ENCODE measurements at regions not wholly inside any gene's neighbourhood (a gene's known extent, or its start where the extent isn't known, plus 50 kb on each side); places are given as distances from the start of the nearest gene placed in this dataset.

DNA sequence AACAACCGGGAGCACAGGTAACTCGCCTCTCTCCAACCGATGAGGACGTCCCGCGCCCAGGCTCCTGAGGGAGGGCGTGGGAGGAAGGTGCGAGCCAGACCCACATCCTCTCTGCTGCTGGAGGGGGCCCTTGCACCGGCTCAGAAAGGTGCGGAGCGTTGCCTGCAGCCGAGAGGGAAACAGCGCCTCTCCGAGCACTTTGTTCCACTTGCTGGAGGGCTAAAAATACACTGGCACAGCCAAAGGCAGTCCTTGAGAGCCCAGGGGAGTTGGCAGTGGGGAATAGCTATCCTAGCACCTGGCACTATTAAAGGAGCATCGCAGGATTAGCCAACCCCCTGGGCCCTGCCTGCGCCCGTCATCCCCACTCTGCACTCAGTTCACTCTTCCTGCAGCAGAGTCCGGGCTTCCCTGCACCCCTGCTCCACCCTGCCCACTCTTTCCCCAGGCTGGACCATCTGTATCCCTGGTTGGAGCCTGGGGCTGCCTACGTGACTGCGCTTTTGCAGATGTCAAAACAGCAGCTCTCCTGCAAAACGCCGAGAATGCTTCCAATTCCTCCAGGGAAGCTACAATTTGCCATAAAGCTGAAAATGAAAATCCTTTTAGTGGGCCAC is 108.9 kb downstream of the SNX5 start (continued):
- peak; percentile 72; the same call in 1 of the 2 replicates for TF ChIP-seq ZFP91 (CRISPR knock-in tag; IDR thresholded peaks at IDR 0.05; ENCODE audit: borderline replicate concordance)
- TF ChIP-seq, protein P1, sequence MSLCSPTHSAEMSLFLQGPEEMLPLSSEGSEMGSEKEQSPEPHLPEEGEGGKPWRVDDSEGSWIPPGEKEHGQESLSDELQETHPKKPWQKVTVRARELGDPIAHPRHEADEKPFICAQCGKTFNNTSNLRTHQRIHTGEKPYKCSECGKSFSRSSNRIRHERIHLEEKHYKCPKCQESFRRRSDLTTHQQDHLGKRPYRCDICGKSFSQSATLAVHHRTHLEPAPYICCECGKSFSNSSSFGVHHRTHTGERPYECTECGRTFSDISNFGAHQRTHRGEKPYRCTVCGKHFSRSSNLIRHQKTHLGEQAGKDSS (CRISPR knock-in tag; IDR thresholded peaks at IDR 0.05; ENCODE audit: borderline replicate concordance, low read depth) = peak; percentile 7; the same call in 1 of the 2 replicates
- no peak for TF ChIP-seq SIN3A (IDR thresholded peaks at IDR 0.05; ENCODE audit: borderline replicate concordance, low read depth, low read length)
- TF ChIP-seq, protein P2, sequence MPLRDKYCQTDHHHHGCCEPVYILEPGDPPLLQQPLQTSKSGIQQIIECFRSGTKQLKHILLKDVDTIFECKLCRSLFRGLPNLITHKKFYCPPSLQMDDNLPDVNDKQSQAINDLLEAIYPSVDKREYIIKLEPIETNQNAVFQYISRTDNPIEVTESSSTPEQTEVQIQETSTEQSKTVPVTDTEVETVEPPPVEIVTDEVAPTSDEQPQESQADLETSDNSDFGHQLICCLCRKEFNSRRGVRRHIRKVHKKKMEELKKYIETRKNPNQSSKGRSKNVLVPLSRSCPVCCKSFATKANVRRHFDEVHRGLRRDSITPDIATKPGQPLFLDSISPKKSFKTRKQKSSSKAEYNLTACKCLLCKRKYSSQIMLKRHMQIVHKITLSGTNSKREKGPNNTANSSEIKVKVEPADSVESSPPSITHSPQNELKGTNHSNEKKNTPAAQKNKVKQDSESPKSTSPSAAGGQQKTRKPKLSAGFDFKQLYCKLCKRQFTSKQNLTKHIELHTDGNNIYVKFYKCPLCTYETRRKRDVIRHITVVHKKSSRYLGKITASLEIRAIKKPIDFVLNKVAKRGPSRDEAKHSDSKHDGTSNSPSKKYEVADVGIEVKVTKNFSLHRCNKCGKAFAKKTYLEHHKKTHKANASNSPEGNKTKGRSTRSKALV (CRISPR knock-in tag; IDR thresholded peaks at IDR 0.05) = peak; percentile 14; the same call in 1 of the 2 replicates
- TF ChIP-seq ZNF550 (CRISPR knock-in tag; IDR thresholded peaks at IDR 0.05; ENCODE audit: borderline replicate concordance) = peak; percentile 55; the same call in 1 of the 2 replicates
- no peak for TF ChIP-seq MTF2 (CRISPR knock-in tag; IDR thresholded peaks at IDR 0.05; ENCODE audit: borderline replicate concordance)
- no peak for TF ChIP-seq SKIL (CRISPR knock-in tag; IDR thresholded peaks at IDR 0.05; ENCODE audit: borderline replicate concordance)
- TF ChIP-seq ZNF839 (CRISPR knock-in tag; IDR thresholded peaks at IDR 0.05; ENCODE audit: borderline replicate concordance) = 0 out of 2 replicates have a peak, but pooled peaks have one; percentile 67
- TF ChIP-seq ZC3H4 (CRISPR knock-in tag; IDR thresholded peaks at IDR 0.05; ENCODE audit: borderline replicate concordance) = 0 out of 2 replicates have a peak, but pooled peaks have one; percentile 9
- TF ChIP-seq STAG1 (CRISPR knock-in tag; IDR thresholded peaks at IDR 0.05) = peak; percentile 45
- TF ChIP-seq SP2 (CRISPR knock-in tag; IDR thresholded peaks at IDR 0.05) = peak; percentile 39; the same call in 1 of the 2 replicates
- TF ChIP-seq BORCS8-MEF2B (CRISPR knock-in tag; IDR thresholded peaks at IDR 0.05) = no peak
- TF ChIP-seq ZNF713 (CRISPR knock-in tag; IDR thresholded peaks at IDR 0.05) = peak; percentile 95; the same call in 1 of the 2 replicates
- TF ChIP-seq ZNF225 (CRISPR knock-in tag; IDR thresholded peaks at IDR 0.05) = peak; percentile 78; the same call in 1 of the 2 replicates
- TF ChIP-seq BCL3 (CRISPR knock-in tag; IDR thresholded peaks at IDR 0.05) = 0 out of 2 replicates have a peak, but pooled peaks have one; percentile 2
- TF ChIP-seq ZNF879 (CRISPR knock-in tag; IDR thresholded peaks at IDR 0.05) = 0 out of 2 replicates have a peak, but pooled peaks have one; percentile 58
- TF ChIP-seq PAX8 (CRISPR knock-in tag; IDR thresholded peaks at IDR 0.05; ENCODE audit: borderline replicate concordance) = 0 out of 2 replicates have a peak, but pooled peaks have one; percentile 7
- TF ChIP-seq TEAD2 (CRISPR knock-in tag; IDR thresholded peaks at IDR 0.05) = 0 out of 2 replicates have a peak, but pooled peaks have one; percentile 9
- peak; percentile 68 for TF ChIP-seq ZNF891 (CRISPR knock-in tag; IDR thresholded peaks at IDR 0.05)

All from HepG2 (cell line).